ENCODE measurements at regions not wholly inside any gene's neighbourhood (a gene's known extent, or its start where the extent isn't known, plus 50 kb on each side); places are given as distances from the start of the nearest gene placed in this dataset.
"Not testable (repeated sequence)": the region's sequence is repeated elsewhere in the genome, so short reads cannot be mapped to it uniquely, and the experiment has no call there.

DNA sequence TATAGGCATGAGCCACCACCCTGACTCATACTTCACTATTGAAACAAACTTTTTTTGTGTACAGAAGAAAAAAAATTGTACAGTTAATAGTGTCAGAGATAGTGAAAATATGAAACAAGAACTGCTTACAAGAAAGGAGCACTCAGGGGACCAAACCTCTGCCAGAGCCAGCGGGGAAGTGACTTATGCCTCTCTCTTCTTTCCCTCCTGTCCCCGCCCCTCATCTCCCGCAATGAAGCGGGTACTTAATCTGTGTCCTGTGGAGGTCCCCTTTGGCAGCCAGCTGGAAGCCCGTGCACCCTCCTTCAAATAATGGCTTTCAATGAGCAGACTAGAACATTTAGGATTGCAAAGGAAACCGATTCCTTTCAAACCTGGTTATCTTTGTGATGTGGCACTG, 51.5 kb downstream of the PPIAL4A start:
- not testable (repeated sequence) for H3K27ac ChIP-seq (ENCODE audit: low read depth, low read length); H3K4me3 ChIP-seq (ENCODE audit: low read length); H3K27me3 ChIP-seq (ENCODE audit: control insufficient read depth, insufficient read depth, low read length); H3K9ac ChIP-seq (ENCODE audit: low read length); H3K4me1 ChIP-seq (ENCODE audit: control insufficient read depth, insufficient read depth, low read length); H3K36me3 ChIP-seq (ENCODE audit: control insufficient read depth, insufficient read depth, low read length)

DNA sequence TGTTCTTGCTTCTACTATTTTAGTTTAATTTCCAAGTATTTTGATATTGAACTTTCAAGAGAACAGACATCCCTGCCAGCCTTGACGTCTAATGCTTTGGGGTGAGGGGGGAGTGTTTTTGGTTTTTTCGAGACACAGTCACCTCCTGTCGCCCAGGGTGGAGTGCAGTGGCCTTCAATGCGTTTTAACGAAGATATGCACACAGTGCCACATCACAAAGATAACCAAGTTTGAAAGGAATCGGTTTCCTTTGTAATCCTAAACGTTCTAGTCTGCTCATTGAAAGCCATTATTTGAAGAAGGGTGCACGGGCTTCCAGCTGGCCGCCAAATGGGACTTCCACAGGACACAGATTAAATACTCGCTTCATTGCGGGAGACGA, 52.3 kb downstream of the PPIAL4A start:
- not testable (repeated sequence) for H3K4me1 ChIP-seq (ENCODE audit: control insufficient read depth, insufficient read depth, low read length); H3K27me3 ChIP-seq (ENCODE audit: control insufficient read depth, insufficient read depth, low read length); H3K36me3 ChIP-seq (ENCODE audit: control insufficient read depth, insufficient read depth, low read length); H3K9ac ChIP-seq (ENCODE audit: low read length)
- H3K27ac ChIP-seq (ENCODE audit: low read depth, low read length) = peak overlapping the region; percentile 59
- peak overlapping the region; percentile 70 for H3K4me3 ChIP-seq (ENCODE audit: low read length)

DNA sequence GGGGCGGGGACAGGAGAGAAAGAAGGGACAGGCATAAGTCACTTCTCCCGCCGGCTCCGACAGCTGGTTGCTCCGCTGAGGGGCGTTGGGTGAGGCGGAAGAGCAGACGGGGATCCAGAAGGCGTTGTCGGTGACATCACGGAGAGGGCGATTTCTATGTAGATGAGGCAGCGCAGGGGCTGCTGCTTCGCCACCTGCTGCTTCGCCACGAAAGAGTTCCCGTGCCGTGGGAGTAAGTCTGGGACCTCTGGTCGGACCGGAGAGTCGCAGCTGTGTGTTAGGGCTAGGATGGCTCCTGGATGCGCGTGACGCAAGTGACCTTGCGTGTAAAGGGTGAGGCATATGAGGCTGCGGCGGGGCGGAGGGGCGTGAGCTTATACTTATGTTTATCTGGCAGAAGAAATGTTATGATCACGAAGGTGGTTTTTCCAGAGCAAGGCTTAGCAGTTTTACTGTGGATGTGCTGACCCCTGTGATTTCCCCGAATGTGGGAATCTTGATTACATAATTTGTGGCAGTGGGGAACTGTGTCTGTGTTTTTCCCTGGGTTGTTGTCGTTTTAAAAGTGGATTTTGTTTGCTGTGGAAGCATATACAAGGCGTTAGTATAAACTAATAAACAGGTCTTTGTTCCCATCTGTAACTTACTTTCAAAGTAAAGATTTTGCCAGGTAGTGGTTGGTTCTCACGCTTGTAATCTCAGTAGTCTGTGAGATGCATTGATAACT, 52.8 kb downstream of the PPIAL4A start:
- Histone ChIP-seq H3K4me3 (ENCODE audit: low read length) (peak overlapping the region; percentile 70), H3K9ac (ENCODE audit: low read length) (peak overlapping the region; percentile 24), H3K27ac (ENCODE audit: low read depth, low read length) (peak overlapping the region; percentile 59)
- not testable (repeated sequence) for H3K27me3 ChIP-seq (ENCODE audit: control insufficient read depth, insufficient read depth, low read length); H3K4me1 ChIP-seq (ENCODE audit: control insufficient read depth, insufficient read depth, low read length); H3K36me3 ChIP-seq (ENCODE audit: control insufficient read depth, insufficient read depth, low read length)

DNA sequence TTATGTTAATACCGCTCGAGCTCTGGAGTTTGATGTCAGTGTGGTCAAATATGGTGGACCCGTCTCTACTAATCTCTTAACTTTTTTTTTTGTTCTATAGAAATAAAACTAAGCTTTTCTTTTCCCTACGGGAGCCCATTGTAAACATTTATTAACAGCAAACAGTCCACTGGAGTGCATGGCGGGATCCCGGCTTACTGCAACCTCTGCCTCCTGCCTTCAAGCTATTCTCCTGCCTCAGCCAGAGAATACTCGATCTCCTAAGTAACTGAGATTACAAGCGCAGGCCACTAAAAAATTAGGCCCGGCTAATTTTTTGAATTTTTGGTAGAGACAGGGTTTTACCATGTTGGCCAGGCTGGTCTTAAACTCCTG, 53.4 kb downstream of the PPIAL4A start:
- H3K36me3 ChIP-seq (ENCODE audit: control insufficient read depth, insufficient read depth, low read length); H3K27ac ChIP-seq (ENCODE audit: low read depth, low read length); H3K9ac ChIP-seq (ENCODE audit: low read length); H3K27me3 ChIP-seq (ENCODE audit: control insufficient read depth, insufficient read depth, low read length); H3K4me3 ChIP-seq (ENCODE audit: low read length); H3K4me1 ChIP-seq (ENCODE audit: control insufficient read depth, insufficient read depth, low read length): not testable (repeated sequence)

DNA sequence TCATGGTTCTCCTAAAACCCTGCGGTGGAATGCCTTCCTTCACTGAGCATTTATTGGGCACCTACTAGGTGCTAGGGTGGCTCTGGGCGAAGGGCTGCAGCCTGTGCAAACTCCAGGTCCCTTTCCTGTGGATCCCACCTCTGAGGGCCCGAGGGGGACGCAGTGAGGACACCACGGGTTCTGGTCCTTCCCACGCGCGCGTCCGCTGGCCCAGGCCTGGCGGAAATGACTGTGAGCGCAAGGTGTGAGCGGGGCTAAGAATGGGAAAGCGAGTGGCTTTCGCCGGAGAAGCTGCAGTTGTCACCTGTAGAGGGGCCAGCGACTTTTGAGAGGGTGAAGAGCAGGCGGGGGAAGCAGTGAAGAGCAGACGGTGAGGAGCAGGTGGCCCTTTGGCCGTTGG, 55.1 kb downstream of the PPIAL4A start:
- H3K36me3 ChIP-seq (ENCODE audit: control insufficient read depth, insufficient read depth, low read length); H3K4me1 ChIP-seq (ENCODE audit: control insufficient read depth, insufficient read depth, low read length); H3K9ac ChIP-seq (ENCODE audit: low read length); H3K27me3 ChIP-seq (ENCODE audit: control insufficient read depth, insufficient read depth, low read length); H3K4me3 ChIP-seq (ENCODE audit: low read length); H3K27ac ChIP-seq (ENCODE audit: low read depth, low read length): not testable (repeated sequence)

DNA sequence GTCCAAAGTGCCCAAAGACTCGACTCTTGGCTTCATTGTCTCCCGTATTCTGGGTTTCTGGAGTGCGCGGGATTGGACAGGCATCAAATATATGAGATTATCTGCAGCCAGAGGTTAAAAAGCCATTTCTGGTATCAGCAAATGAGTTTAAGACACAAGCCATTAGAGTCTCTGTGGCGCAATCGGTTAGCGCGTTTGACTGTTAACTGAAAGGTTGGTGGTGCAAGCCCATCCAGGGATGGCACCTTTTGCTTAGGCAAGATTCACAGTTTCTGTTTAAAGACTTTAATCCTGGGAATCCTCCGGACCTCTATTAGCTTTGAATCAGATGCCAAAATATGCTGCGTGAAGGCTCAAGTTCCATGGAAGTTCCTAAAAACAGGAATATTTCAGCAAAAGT, 55.6 kb downstream of the PPIAL4A start:
- not testable (repeated sequence) for H3K27me3 ChIP-seq (ENCODE audit: control insufficient read depth, insufficient read depth, low read length); H3K27ac ChIP-seq (ENCODE audit: low read depth, low read length); H3K4me1 ChIP-seq (ENCODE audit: control insufficient read depth, insufficient read depth, low read length); H3K4me3 ChIP-seq (ENCODE audit: low read length); H3K36me3 ChIP-seq (ENCODE audit: control insufficient read depth, insufficient read depth, low read length); H3K9ac ChIP-seq (ENCODE audit: low read length)

DNA sequence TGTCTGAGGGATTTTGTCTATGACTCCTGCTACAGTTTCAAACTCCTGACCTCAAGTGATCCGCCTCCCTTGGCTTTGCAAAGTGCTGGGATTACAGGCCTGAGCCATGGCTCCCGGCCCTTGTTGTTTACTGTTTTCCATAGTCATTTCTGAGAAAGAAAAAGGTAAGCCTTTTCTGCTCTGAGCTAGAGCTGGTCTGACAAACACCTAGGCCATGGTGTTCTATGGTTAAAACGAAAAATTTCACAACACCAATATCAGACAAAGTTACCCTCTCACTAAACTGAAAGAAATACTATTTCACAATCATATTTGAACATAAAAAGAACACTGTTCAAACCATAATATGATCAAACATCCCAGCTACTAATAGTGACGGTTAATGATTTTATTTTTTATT, 57.5 kb downstream of the PPIAL4A start:
- not testable (repeated sequence) for H3K36me3 ChIP-seq (ENCODE audit: control insufficient read depth, insufficient read depth, low read length); H3K4me1 ChIP-seq (ENCODE audit: control insufficient read depth, insufficient read depth, low read length); H3K27ac ChIP-seq (ENCODE audit: low read depth, low read length); H3K27me3 ChIP-seq (ENCODE audit: control insufficient read depth, insufficient read depth, low read length); H3K9ac ChIP-seq (ENCODE audit: low read length); H3K4me3 ChIP-seq (ENCODE audit: low read length)

DNA sequence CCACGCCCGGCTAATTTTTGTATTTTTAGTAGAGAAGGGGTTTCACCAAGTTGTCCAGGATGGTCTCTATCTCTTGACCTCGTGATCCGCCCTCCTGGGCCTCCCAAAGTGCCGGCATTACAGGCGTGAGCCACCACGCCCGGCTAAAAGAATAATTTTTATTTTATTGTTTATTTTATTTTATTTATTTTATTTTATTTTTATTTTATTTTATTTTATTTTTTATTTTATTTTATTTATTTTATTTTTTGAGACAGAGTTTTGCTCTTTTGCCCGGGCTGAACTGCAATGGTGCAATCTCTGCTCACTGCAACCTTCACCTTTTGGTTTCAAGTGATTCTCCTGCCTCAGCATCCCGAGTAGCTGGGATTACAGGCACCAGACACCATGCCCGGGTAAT, 60.2 kb downstream of the PPIAL4A start:
- not testable (repeated sequence) for H3K4me1 ChIP-seq (ENCODE audit: control insufficient read depth, insufficient read depth, low read length); H3K27ac ChIP-seq (ENCODE audit: low read depth, low read length); H3K9ac ChIP-seq (ENCODE audit: low read length); H3K4me3 ChIP-seq (ENCODE audit: low read length); H3K27me3 ChIP-seq (ENCODE audit: control insufficient read depth, insufficient read depth, low read length); H3K36me3 ChIP-seq (ENCODE audit: control insufficient read depth, insufficient read depth, low read length)

DNA sequence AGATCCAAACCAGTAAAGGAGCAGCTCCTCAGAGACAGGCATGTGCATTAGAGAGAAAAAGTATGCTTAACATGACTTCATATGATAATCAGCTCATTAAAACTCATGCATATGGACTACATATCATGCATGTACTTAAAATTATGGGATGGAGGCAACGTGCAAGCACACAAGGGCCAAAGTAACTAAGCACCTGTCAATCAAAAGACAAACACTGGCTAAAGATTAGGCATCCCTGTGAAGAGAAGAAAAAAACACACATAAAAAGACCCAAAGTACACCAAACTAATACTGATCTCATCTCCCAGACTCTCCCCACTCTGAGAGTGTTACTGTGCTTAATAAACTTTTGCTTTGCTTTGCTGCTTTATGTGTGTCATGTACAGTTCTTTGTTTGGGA, 61.1 kb downstream of the PPIAL4A start:
- not testable (repeated sequence) for H3K36me3 ChIP-seq (ENCODE audit: control insufficient read depth, insufficient read depth, low read length); H3K27ac ChIP-seq (ENCODE audit: low read depth, low read length)

DNA sequence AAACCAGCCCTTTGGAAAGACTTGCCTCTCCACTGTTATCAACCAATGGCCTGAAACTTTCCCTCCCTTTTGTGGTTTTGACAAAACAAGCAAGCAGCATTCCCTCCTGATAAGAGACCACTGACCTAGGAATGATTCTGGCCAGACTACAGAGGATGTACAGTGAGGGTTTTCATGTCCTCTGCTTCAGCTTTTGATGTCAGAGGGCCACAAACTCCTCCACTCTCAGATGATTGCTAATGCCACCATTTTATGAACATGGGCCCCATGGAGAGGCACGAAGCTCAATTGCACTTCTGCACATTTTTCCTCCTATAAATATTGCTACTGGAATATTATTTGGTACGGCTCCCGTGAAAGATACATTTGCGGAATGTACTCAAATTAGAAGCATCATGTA, 61.5 kb downstream of the PPIAL4A start:
- not testable (repeated sequence) for H3K4me3 ChIP-seq (ENCODE audit: low read length); H3K4me1 ChIP-seq (ENCODE audit: control insufficient read depth, insufficient read depth, low read length); H3K9ac ChIP-seq (ENCODE audit: low read length)

More for the DNA sequence above, 61.1 kb downstream of the PPIAL4A start:
- H3K9ac ChIP-seq (ENCODE audit: low read length); H3K4me1 ChIP-seq (ENCODE audit: control insufficient read depth, insufficient read depth, low read length); H3K27me3 ChIP-seq (ENCODE audit: control insufficient read depth, insufficient read depth, low read length); H3K4me3 ChIP-seq (ENCODE audit: low read length): not testable (repeated sequence)

DNA sequence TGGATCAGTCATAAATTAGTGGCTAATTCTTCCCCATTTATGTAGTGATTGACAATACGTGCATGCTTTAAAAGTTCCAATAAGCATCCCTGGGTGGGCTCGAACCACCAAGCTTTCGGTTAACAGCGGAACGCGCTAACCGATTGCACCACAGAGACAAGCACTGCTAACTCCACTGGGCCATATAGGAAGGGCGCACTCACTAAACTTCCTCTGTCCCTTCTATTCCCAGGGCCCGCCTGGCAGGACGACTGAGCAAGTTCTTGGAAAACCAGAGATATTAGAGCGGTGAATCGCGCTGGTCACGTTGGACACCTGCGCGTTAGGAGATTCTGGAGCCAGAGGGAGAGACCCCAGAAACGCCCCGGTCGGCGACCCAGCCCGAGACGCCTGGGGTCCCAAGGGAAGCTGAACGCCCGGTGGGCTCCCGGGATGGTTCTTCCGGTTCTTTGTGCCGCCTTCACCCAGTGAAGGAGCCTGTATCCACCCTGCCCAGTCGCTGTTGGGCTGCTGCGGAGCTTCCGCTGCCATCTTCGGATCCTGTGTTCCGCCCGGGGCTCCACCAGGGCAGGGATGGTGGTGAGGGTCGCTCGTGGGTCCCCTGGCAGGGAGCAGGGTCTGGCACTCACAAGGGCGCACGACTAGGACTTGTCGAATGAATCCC, 62.8 kb downstream of the PPIAL4A start:
- H3K27me3 ChIP-seq (ENCODE audit: control insufficient read depth, insufficient read depth, low read length); H3K4me3 ChIP-seq (ENCODE audit: low read length); H3K9ac ChIP-seq (ENCODE audit: low read length); H3K27ac ChIP-seq (ENCODE audit: low read depth, low read length); H3K4me1 ChIP-seq (ENCODE audit: control insufficient read depth, insufficient read depth, low read length); H3K36me3 ChIP-seq (ENCODE audit: control insufficient read depth, insufficient read depth, low read length): not testable (repeated sequence)

More for the DNA sequence above, 61.5 kb downstream of the PPIAL4A start:
- H3K27me3 ChIP-seq (ENCODE audit: control insufficient read depth, insufficient read depth, low read length); H3K36me3 ChIP-seq (ENCODE audit: control insufficient read depth, insufficient read depth, low read length); H3K27ac ChIP-seq (ENCODE audit: low read depth, low read length): not testable (repeated sequence)

DNA sequence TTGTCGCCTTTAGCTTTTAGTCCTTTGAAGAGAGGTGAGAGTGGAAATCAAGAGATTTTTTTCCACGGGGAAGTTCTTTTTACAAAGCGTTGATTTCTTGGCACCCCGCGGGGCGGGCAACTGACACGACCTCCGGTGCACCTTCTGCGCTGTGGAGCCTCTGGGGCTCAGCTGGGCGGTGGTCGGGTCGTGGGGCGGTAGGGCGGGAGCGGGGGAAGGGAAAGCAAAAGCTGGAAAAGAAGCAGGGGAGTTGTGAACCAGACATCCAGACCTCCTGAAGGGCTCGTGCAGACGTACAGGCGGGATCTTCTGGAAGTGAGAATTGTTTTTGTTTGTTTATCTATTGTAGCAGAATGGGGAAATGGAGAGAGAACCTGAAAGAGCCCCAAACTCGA, 63.3 kb downstream of the PPIAL4A start:
- not testable (repeated sequence) for H3K4me1 ChIP-seq (ENCODE audit: control insufficient read depth, insufficient read depth, low read length); H3K27me3 ChIP-seq (ENCODE audit: control insufficient read depth, insufficient read depth, low read length); H3K27ac ChIP-seq (ENCODE audit: low read depth, low read length); H3K9ac ChIP-seq (ENCODE audit: low read length); H3K36me3 ChIP-seq (ENCODE audit: control insufficient read depth, insufficient read depth, low read length)
- H3K4me3 ChIP-seq (ENCODE audit: low read length) = peak overlapping the region; percentile 15

DNA sequence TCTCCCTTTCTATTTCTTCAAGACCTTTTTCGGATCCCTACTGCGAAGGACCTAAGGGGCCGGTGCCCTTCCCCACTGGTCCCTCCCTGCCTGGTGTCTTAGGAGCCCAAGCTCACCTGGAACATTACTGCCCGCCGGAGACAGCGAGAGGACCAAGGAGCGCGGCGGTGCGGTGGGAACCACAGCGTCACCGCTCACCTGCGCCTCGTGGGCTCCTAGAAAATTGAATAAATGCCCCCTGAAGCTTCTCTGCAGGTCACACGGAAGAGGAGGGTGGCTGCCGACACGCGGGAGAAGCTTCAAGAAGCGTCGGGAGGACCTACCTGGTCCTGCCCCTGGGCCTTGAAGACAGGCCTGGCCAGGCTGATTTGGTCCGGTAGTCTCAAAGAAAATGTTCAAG, 65.2 kb downstream of the PPIAL4A start:
- H3K9ac ChIP-seq (ENCODE audit: low read length) = no peak overlapping the region
- no peaks in the 10 kb centered on the region for H3K4me1 ChIP-seq (ENCODE audit: control insufficient read depth, insufficient read depth, low read length)
- no peaks in the 10 kb centered on the region for H3K36me3 ChIP-seq (ENCODE audit: control insufficient read depth, insufficient read depth, low read length)
- H3K4me3 ChIP-seq (ENCODE audit: low read length) = no peak overlapping the region
- no peaks in the 10 kb centered on the region for H3K27me3 ChIP-seq (ENCODE audit: control insufficient read depth, insufficient read depth, low read length)
- H3K27ac ChIP-seq (ENCODE audit: low read depth, low read length) = no peak overlapping the region
